Esophagus muscularis mucosa (tissue), 4 donors: ENCODE measurements at regions not wholly inside any gene's neighbourhood (a gene's known extent, or its start where the extent isn't known, plus 50 kb on each side); places are given as distances from the start of the nearest gene placed in this dataset.

Experiments used
- DNase-seq: peaks from one replicate; pipeline ENCODE4 v3.0.0-alpha.2; 2017; ENCODE audit errors: extremely low spot score
- H3K27ac ChIP-seq, 4 donors: fragments of 200-600 bp; sonication (generic); replicated peaks in 1 of 4; 1 replicate in 3 of 4; 2 replicates in 1 of 4; pipeline ENCODE4 v1.5.1; 2016 to 2019; ENCODE audit warnings: mild to moderate bottlenecking in 1 of 4
- H3K27me3 ChIP-seq, 4 donors: fragments of 200-600 bp; sonication (generic); one replicate each; pipeline versions ENCODE4 v1.5.1 to v1.6.0; 2016 to 2019
- H3K36me3 ChIP-seq, 4 donors: fragments of 200-600 bp; sonication (generic); one replicate each; pipeline ENCODE4 v1.5.1; 2016 to 2019
- H3K4me1 ChIP-seq, 4 donors: fragments of 200-600 bp; sonication (generic); one replicate each; pipeline ENCODE4 v1.5.1; 2016 to 2019
- H3K4me3 ChIP-seq, 4 donors: fragments of 200-600 bp; sonication (generic); 1 replicate in 2 of 4; 2 replicates in 2 of 4; pipeline ENCODE4 v1.5.1; 2016 to 2019; ENCODE audit warnings: mild to moderate bottlenecking in 4 of 4, moderate library complexity in 1 of 4
- H3K9me3 ChIP-seq, 4 donors: fragments of 200-600 bp; sonication (generic); 1 replicate in 3 of 4; 2 replicates in 1 of 4; pipeline ENCODE4 v1.5.1; 2016 to 2019
- CTCF ChIP-seq, 3 experiments: fragments of 200-600 bp in 2 of 3; fragments of 450-650 bp in 1 of 3; sonication (generic) in 2 of 3; IDR thresholded peaks; one replicate each; pipeline ENCODE4 v1.5.1; 2017 to 2019; ENCODE audit warnings: antibody characterized with exemption in 3 of 3, mild to moderate bottlenecking in 2 of 3, moderate library complexity in 1 of 3
- EP300 ChIP-seq: sonication (generic); formaldehyde crosslinking; IDR thresholded peaks from one replicate; pipeline ENCODE4 v1.6.1; 2017; ENCODE audit warnings: antibody characterized with exemption
- POLR2A ChIP-seq: fragments of 450-650 bp; IDR thresholded peaks from one replicate; pipeline ENCODE4 v1.6.1; 2017; ENCODE audit warnings: antibody characterized with exemption, moderate library complexity, mild to moderate bottlenecking, low read depth
- POLR2AphosphoS5 ChIP-seq, 2 donors: sonication (generic); formaldehyde crosslinking; IDR thresholded peaks; one replicate each; pipeline ENCODE4 v1.6.1; 2017; ENCODE audit warnings: antibody characterized with exemption in 2 of 2
- WGBS: methylation state at CpG from one replicate; pipeline ENCODE4 v1.1.5; 2018; 5-methylcytosine and 5-hydroxymethylcytosine counted together
- intact Hi-C: fragments of 100-400 bp; cut with DNase I; formaldehyde crosslinking; loops from one replicate; pipeline ENCODE4 v1.15.1; 2023

GRCh38 chr9:12874395-12874794 is 99.6 kb downstream of the LURAP1L start:
- Histone ChIP-seq H3K27ac (no peak overlapping the region), H3K4me3 (no peak overlapping the region), H3K4me1 (no peaks in the 10 kb centered on the region), H3K9me3 (no peaks in the 10 kb centered on the region), H3K36me3 (no peaks in the 10 kb centered on the region), H3K27me3 (no peaks in the 10 kb centered on the region)
- no peak for DNase-seq
- TF ChIP-seq EP300 (no peak), POLR2AphosphoS5 (IDR thresholded peaks at IDR 0.05) (no peak)
- intact Hi-C loops: no loop called here
- 78% methylated on average over 3 of the region's 3 CpGs for WGBS

- TF ChIP-seq POLR2A: no peak
- no peak for TF ChIP-seq POLR2AphosphoS5 (IDR thresholded peaks at IDR 0.05)
- TF ChIP-seq EP300: no peak
- no peak for TF ChIP-seq CTCF (IDR thresholded peaks at IDR 0.05)
- Histone ChIP-seq H3K9me3 (no peaks in the 10 kb centered on the region), H3K4me3 (no peak overlapping the region), H3K36me3 (no peaks in the 10 kb centered on the region), H3K27me3 (no peaks in the 10 kb centered on the region), H3K4me1 (peaks cover 3 to 6% (median 4%) of the 10 kb centered on the region in 4 donors), H3K27ac (no peak overlapping the region)
- intact Hi-C loops: no loop called here
- no peak for DNase-seq
Observed at GRCh38 chr9:12875191-12875590, 100.4 kb downstream of the LURAP1L start.

GRCh38 chr9:12876872-12877271 is 102.1 kb downstream of the LURAP1L start:
- TF ChIP-seq POLR2A (no peak), POLR2AphosphoS5 (IDR thresholded peaks at IDR 0.05) (no peak), EP300 (no peak), CTCF (IDR thresholded peaks at IDR 0.05) (no peak)
- WGBS: 44% methylated on average over 2 of the region's 2 CpGs
- H3K27me3 ChIP-seq: no peaks in the 10 kb centered on the region

GRCh38 chr9:12878351-12878978 is 103.6 kb downstream of the LURAP1L start:
- Histone ChIP-seq H3K4me3 (no peak overlapping the region), H3K36me3 (no peaks in the 10 kb centered on the region), H3K27me3 (no peaks in the 10 kb centered on the region), H3K27ac (no peak overlapping the region), H3K9me3 (no peaks in the 10 kb centered on the region), H3K4me1 (peaks cover 18 to 34% (median 30%) of the 10 kb centered on the region in 4 donors)
- 41% methylated on average over 5 of the region's 5 CpGs for WGBS
- no peak for DNase-seq
- intact Hi-C loops: no loop called here
- TF ChIP-seq CTCF (IDR thresholded peaks at IDR 0.05): no peak
- no peak for TF ChIP-seq POLR2AphosphoS5 (IDR thresholded peaks at IDR 0.05)
- no peak for TF ChIP-seq EP300
- TF ChIP-seq POLR2A: no peak

More at GRCh38 chr9:12876872-12877271, 102.1 kb downstream of the LURAP1L start:
- intact Hi-C loops: no loop called here
- H3K4me1 ChIP-seq: peaks cover 11 to 18% (median 17%) of the 10 kb centered on the region in 4 donors
- no peaks in the 10 kb centered on the region for H3K9me3 ChIP-seq
- no peak for DNase-seq
- no peak overlapping the region for H3K4me3 ChIP-seq
- no peaks in the 10 kb centered on the region for H3K36me3 ChIP-seq
- no peak overlapping the region for H3K27ac ChIP-seq

- intact Hi-C loops: loop anchor here (10.0 kb wide), 2 partner anchors 55 to 205 kb away; no protein-coding TSS in a partner anchor
- no peak overlapping the region for H3K27ac ChIP-seq
Observed at GRCh38 chr9:12879961-12880360, 105.1 kb downstream of the LURAP1L start.

More at GRCh38 chr9:12879961-12880360, 105.1 kb downstream of the LURAP1L start:
- H3K27me3 ChIP-seq: no peaks in the 10 kb centered on the region
- no peak for DNase-seq
- no peaks in the 10 kb centered on the region for H3K36me3 ChIP-seq
- H3K4me1 ChIP-seq: peaks cover 18 to 42% (median 32%) of the 10 kb centered on the region in 4 donors
- TF ChIP-seq EP300: no peak
- no peak for TF ChIP-seq CTCF (IDR thresholded peaks at IDR 0.05)
- no peak for TF ChIP-seq POLR2AphosphoS5 (IDR thresholded peaks at IDR 0.05)
- TF ChIP-seq POLR2A: no peak
- no peak overlapping the region for H3K4me3 ChIP-seq
- no peaks in the 10 kb centered on the region for H3K9me3 ChIP-seq
